Activated CD4-positive, alpha-beta memory T cell treated with anti-CD3 and anti-CD28 coated beads, Interleukin-2, amount 10 ng/mL, durations not matched to agents 7 days and 5 days (primary cell): ENCODE measurements at regions not wholly inside any gene's neighbourhood (a gene's known extent, or its start where the extent isn't known, plus 50 kb on each side); places are given as distances from the start of the nearest gene placed in this dataset.
"Not testable (repeated sequence)": the region's sequence is repeated elsewhere in the genome, so short reads cannot be mapped to it uniquely, and the experiment has no call there.

Experiments used
- CTCF ChIA-PET: fragments of 350-600 bp; sonication (Branson Sonifier 250); formaldehyde crosslinking; loops from one replicate; lab custom pipeline; 2021; ENCODE audit warnings: antibody characterized with exemption, inconsistent platforms; lab: Charles Lee
- POLR2A ChIA-PET: fragments of 350-600 bp; sonication (Branson Sonifier 250); formaldehyde crosslinking; loops from one replicate; lab custom pipeline; 2021; ENCODE audit warnings: antibody characterized with exemption; lab: Charles Lee
- DNase-seq: peaks from one replicate; pipeline ENCODE4 v3.0.0-alpha.2; 2020
- H3K27ac Mint-ChIP-seq: one replicate; pipeline ENCODE4 v1.8.0; 2021; ENCODE audit warnings: mild to moderate bottlenecking, mixed read lengths
- H3K27me3 Mint-ChIP-seq: one replicate; pipeline ENCODE4 v1.8.0; 2021; ENCODE audit warnings: mixed read lengths
- H3K36me3 Mint-ChIP-seq: one replicate; pipeline ENCODE4 v1.8.0; 2021; ENCODE audit warnings: low read depth, mixed read lengths
- H3K4me1 Mint-ChIP-seq: one replicate; pipeline ENCODE4 v1.8.0; 2021; ENCODE audit warnings: mixed read lengths
- H3K4me3 Mint-ChIP-seq: one replicate; pipeline ENCODE4 v1.8.0; 2021; ENCODE audit warnings: mild to moderate bottlenecking, mixed read lengths
- H3K9me3 Mint-ChIP-seq: one replicate; pipeline ENCODE4 v1.8.0; 2021; ENCODE audit warnings: mixed read lengths

DNA sequence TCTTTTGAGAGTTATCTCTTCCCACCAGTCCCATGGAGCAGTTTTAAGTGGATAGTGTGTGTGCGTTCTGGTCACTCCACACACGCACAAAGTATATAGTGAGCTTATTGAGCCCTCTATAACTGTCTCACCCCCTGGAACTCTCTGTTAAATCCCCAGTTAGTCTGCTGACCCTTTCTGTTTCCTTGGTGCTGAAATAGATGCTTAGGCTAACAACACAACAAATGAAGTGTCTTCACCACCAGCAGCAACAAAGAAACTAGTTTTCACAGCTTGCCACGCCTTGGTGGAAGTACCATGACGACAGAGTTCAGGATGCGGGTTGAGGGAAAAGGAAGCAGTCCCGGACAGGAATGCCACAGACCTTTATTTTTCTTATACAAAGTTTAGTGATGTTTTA, 203.5 kb upstream of the TMEFF2 start:
- POLR2A ChIA-PET: no interaction called here
- CTCF ChIA-PET: no interaction called here

DNA sequence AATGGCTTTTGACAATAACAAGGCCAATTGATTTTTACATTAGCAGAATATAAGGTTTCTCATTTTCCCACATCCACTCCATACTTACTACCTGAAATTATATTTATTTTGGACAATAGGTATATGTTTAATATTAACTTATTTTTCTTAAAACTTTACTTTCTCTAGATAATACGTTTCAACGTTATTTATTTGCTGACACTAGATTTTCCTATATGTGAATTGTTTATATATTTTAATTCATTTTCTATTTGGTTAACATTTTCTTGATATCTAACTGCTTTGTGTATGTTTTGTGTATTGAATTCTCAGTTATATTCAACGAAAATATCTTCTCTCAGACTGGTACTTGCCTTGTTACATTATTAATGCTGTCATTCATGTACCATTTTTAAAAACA, 199.9 kb upstream of the TMEFF2 start:
- Mint-ChIP-seq H3K9me3 (no peaks in the 10 kb centered on the region), H3K36me3 (no peaks in the 10 kb centered on the region), H3K4me1 (no peaks in the 10 kb centered on the region), H3K4me3 (no peak overlapping the region), H3K27ac (no peak overlapping the region), H3K27me3 (no peaks in the 10 kb centered on the region)
- POLR2A ChIA-PET: no interaction called here
- no peak for DNase-seq
- CTCF ChIA-PET: no interaction called here

More for the DNA sequence above, 203.5 kb upstream of the TMEFF2 start:
- Mint-ChIP-seq H3K27me3 (no peaks in the 10 kb centered on the region), H3K36me3 (no peaks in the 10 kb centered on the region), H3K27ac (no peak overlapping the region), H3K4me3 (no peak overlapping the region), H3K9me3 (no peaks in the 10 kb centered on the region), H3K4me1 (no peaks in the 10 kb centered on the region)
- no peak for DNase-seq

DNA sequence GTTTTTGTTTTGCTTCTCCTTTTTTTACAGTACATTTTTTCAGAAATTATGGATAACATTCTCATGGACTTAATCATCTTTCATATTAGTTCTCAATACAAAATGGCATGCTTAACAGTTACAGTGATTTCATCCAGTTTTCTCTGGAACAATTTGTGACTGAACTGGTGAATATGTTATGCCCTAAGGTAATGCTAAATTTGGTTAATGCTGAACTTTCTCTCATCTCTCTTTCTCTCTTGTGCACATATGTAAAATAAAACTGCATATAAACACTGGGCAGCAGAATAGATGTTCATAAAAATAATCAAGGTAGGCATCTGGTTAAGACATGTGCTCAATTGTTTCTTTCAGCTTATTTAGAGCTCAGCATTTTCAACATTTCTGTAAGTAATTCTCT, 196.3 kb upstream of the TMEFF2 start:
- no peak for DNase-seq
- ChIA-PET POLR2A (no interaction called here), CTCF (no interaction called here)
- Mint-ChIP-seq H3K27ac (no peak overlapping the region), H3K4me1 (no peaks in the 10 kb centered on the region), H3K36me3 (no peaks in the 10 kb centered on the region), H3K4me3 (no peak overlapping the region), H3K27me3 (no peaks in the 10 kb centered on the region), H3K9me3 (no peaks in the 10 kb centered on the region)

DNA sequence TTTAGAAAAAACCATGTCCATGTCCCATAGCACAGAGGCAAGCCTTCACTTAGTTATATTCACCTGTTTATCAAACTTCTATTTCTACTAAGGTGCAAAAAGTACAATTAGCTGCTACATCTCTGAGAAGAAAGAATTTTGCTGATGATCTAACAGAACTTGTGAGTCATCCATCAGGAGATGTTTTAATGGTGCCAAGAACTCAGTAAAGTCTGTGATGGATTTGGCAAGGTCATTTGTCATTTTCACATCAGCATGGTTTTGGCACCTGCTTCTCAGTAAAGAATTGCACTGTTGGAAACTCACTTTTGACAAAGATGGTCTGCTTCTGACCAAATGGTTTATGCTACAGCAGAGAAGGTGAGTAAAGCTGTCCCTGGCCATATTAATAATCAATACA, 195.7 kb upstream of the TMEFF2 start:
- DNase-seq: no peak
- no peaks in the 10 kb centered on the region for H3K4me1 Mint-ChIP-seq

DNA sequence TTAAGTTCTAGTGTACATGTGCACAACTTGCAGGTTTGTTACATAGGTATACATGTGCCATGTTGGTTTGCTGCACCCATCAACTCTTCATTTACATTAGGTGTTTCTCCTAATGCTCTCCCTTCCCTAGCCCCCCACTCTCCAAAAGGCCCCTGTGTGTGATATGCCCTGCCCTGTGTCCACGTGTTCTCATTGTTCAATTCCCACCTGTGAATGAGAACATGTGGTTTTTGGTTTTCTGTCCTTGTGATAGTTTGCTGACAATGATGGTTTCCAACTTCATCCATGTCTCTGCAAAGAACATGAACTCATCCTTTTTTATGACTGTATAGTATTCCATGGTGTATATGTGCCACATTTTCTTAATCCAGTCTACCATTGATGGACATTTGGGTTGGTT, 189.5 kb upstream of the TMEFF2 start:
- POLR2A ChIA-PET, H3K27me3 Mint-ChIP-seq, CTCF ChIA-PET, H3K36me3 Mint-ChIP-seq, H3K9me3 Mint-ChIP-seq, DNase-seq, H3K4me1 Mint-ChIP-seq, H3K4me3 Mint-ChIP-seq, H3K27ac Mint-ChIP-seq: not testable (repeated sequence)

More for the DNA sequence above, 195.7 kb upstream of the TMEFF2 start:
- H3K4me3 Mint-ChIP-seq: no peak overlapping the region
- ChIA-PET CTCF (no interaction called here), POLR2A (no interaction called here)
- no peaks in the 10 kb centered on the region for H3K36me3 Mint-ChIP-seq
- no peak overlapping the region for H3K27ac Mint-ChIP-seq
- H3K27me3 Mint-ChIP-seq: no peaks in the 10 kb centered on the region
- H3K9me3 Mint-ChIP-seq: no peaks in the 10 kb centered on the region

DNA sequence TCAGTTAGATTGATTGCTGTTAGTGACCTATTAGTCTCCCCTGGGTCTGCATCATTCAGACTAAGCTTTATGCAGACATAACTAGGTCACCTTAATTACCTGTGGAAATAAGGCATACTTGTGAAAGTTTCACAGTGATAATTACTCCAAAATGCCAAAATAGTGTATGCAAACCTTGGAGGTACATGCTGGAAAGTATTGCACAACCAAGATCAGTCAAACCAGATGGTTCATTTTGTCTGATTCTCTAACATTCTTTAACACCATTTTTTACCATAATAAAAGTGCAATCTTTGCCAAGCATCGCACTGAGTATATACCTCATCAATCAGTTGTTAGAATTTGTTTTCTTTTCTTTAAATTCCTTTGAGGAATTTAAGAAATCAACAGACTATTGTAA, 186.3 kb upstream of the TMEFF2 start:
- H3K4me1 Mint-ChIP-seq: no peaks in the 10 kb centered on the region
- no peaks in the 10 kb centered on the region for H3K36me3 Mint-ChIP-seq
- peaks cover 3% of the 10 kb centered on the region for H3K9me3 Mint-ChIP-seq
- no peak for DNase-seq
- no peak overlapping the region for H3K4me3 Mint-ChIP-seq
- CTCF ChIA-PET: no interaction called here
- H3K27me3 Mint-ChIP-seq: no peaks in the 10 kb centered on the region
- no peak overlapping the region for H3K27ac Mint-ChIP-seq
- POLR2A ChIA-PET: no interaction called here

DNA sequence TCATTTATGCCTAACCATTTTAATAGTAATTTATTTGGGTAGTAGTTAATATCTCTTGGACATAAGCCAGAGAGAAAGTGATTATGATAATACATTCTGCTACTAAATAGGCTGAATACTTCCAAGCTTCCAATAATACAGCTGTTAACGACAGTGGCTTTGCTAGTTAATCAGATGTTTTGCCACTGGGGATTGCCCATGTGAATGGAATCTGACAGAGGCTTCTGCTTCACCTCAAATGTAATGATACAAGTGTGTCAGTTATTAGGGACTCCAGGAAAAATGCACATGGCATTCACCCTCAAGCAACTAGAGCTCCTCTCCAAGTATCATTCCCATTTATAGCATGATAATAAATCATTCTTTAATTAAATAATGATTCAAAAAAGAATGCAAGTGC, 185.0 kb upstream of the TMEFF2 start:
- Mint-ChIP-seq H3K27ac (no peak overlapping the region), H3K9me3 (peaks cover 3% of the 10 kb centered on the region), H3K27me3 (no peaks in the 10 kb centered on the region), H3K36me3 (no peaks in the 10 kb centered on the region), H3K4me3 (no peak overlapping the region), H3K4me1 (no peaks in the 10 kb centered on the region)
- DNase-seq: no peak
- ChIA-PET POLR2A (no interaction called here), CTCF (no interaction called here)

DNA sequence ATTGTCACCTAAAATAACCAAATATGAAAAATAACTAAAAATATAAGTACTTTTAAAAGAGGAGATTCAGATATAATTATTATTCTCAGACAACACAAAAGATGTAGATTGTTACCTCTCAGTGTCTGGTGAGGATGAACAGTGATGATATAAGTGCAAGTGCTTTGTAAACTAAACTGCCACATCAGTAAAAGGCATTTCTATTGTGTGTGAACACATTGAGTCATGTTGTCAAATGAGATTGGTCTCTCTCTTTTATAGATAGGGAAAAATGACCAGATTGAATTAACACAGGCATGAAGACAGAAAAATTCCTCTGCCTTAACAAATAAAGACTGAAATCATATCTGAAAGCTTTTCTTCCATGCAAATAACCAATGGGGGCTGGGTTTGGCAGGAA, 182.4 kb upstream of the TMEFF2 start:
- Mint-ChIP-seq H3K9me3 (no peaks in the 10 kb centered on the region), H3K4me3 (no peak overlapping the region), H3K36me3 (no peaks in the 10 kb centered on the region), H3K4me1 (no peaks in the 10 kb centered on the region), H3K27me3 (no peaks in the 10 kb centered on the region), H3K27ac (no peak overlapping the region)
- CTCF ChIA-PET: no interaction called here
- DNase-seq: no peak
- POLR2A ChIA-PET: no interaction called here

DNA sequence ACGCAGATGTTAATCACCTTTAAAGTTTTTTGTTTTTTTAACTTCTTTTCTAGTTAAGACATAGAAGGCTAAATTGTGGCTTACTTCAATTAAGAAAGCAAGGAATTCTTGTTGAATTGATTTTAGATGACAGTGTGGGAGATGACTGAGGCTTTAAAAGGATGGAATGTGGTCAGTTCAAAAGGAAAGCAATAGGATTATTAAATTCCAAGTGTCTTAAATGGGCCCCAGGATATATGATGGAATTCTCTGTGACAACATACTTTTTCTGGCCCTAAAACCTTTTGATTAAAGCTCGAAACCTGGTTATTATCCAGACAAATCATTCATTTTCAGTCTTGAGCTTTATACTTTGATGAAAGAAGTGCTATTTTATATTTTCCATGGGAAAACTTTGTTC, 179.0 kb upstream of the TMEFF2 start:
- H3K4me3 Mint-ChIP-seq: no peak overlapping the region
- POLR2A ChIA-PET: no interaction called here
- CTCF ChIA-PET: no interaction called here
- no peaks in the 10 kb centered on the region for H3K36me3 Mint-ChIP-seq
- no peaks in the 10 kb centered on the region for H3K27me3 Mint-ChIP-seq
- no peaks in the 10 kb centered on the region for H3K4me1 Mint-ChIP-seq
- no peak for DNase-seq
- H3K27ac Mint-ChIP-seq: no peak overlapping the region
- no peaks in the 10 kb centered on the region for H3K9me3 Mint-ChIP-seq

DNA sequence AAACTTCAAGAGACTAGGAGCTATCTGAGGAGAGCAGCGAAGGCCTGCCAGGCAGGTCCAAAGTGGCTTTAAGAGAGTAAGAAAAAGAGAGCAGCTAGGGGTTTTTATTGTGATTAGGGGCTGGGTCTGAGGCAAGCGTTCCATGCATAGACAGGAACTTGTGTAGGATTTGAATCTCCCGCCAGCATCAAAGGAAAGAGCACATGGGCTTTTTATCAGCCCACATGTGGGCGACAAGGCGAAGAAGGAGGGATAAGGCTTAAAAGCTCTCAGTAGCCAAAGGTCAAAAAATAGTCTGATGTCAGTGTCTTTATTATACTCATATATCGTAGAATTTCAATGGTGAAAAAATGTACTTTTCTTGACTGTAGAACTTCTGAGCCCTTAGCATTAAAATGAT, 178.5 kb upstream of the TMEFF2 start:
- Mint-ChIP-seq H3K4me3 (no peak overlapping the region), H3K36me3 (no peaks in the 10 kb centered on the region), H3K9me3 (no peaks in the 10 kb centered on the region), H3K27me3 (no peaks in the 10 kb centered on the region), H3K27ac (no peak overlapping the region), H3K4me1 (no peaks in the 10 kb centered on the region)
- ChIA-PET CTCF (no interaction called here), POLR2A (no interaction called here)
- no peak for DNase-seq

DNA sequence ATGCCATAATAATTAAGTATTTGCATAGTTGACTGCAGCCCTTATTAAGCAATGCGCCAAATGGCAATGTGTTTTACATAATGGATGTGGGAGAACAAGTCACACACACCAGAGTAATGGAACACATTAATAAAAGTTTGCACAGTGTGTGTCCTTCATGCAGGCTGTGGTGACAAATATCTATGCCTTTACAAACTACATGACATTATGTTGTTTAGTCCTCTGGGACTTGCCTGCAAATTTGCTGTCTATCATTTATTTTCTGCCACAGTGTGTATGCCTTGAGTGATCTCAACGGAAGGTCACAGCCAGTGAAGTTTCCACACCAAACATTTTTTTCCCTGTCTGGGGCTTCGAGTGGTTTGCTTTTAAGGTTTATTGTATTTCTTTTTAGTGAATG, 175.2 kb upstream of the TMEFF2 start:
- H3K9me3 Mint-ChIP-seq: no peaks in the 10 kb centered on the region
- no peak for DNase-seq
- H3K36me3 Mint-ChIP-seq: no peaks in the 10 kb centered on the region
- no peaks in the 10 kb centered on the region for H3K4me1 Mint-ChIP-seq
- H3K27ac Mint-ChIP-seq: no peak overlapping the region
- H3K4me3 Mint-ChIP-seq: no peak overlapping the region
- ChIA-PET CTCF (no interaction called here), POLR2A (no interaction called here)
- no peaks in the 10 kb centered on the region for H3K27me3 Mint-ChIP-seq

DNA sequence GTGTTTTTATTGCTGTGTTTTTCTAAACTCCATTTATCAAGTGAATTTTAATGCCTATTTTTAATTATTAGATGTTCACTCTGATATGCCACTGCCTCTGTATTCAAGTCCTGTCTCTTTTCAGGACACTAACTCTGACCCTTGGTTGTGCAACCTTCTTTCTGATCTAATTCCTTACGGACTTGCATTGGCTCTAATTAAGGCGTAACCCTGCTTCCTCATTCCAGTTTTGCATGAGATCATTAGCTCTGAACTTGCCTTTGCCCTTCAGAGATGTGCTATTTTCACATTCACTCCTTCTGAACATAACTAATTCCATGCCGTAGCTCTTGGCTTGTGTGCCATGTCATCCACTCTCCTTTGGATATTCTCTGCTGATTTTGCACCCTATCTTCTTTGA, 162.5 kb upstream of the TMEFF2 start:
- H3K27me3 Mint-ChIP-seq: no peaks in the 10 kb centered on the region
- no peak overlapping the region for H3K27ac Mint-ChIP-seq
- H3K36me3 Mint-ChIP-seq: no peaks in the 10 kb centered on the region
- CTCF ChIA-PET: no interaction called here
- H3K4me3 Mint-ChIP-seq: no peak overlapping the region
- H3K9me3 Mint-ChIP-seq: no peaks in the 10 kb centered on the region
- H3K4me1 Mint-ChIP-seq: no peaks in the 10 kb centered on the region
- POLR2A ChIA-PET: no interaction called here
- DNase-seq: no peak

DNA sequence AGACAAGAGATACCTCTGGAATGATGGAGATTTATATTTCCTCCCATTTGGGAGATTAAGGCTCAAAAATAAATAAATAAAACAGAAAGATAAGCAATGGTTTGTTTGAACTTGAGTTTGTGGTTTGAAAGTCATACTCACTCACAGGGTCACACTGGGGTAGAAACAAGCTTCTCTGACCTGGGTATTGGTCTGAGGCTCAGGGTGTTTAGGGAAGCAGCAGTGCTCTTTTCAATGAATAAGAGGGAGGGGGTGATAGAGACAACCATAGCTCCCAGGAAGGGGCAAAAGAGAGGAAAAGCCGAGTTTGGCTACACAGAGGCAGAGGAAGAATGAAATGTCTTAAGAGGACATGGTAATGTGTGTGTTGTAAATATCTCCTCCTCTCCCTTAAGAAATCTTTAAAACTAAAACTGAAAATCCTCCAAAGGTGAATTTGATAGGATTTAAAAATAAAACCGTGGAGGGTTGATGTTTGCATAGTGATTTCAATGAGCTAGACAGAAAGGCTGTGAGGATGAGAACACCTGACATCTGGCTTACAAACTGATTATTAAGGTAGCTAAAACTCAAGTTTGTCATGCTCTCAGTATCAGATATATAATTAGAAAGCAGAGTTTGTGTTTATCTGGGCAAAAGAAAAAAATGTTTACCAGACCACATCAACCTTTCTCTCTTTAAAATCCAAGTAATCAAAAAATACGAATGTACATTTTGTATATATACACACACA, 159.9 kb upstream of the TMEFF2 start:
- no peaks in the 10 kb centered on the region for H3K27me3 Mint-ChIP-seq
- H3K4me1 Mint-ChIP-seq: no peaks in the 10 kb centered on the region
- ChIA-PET CTCF (no interaction called here), POLR2A (no interaction called here)
- H3K27ac Mint-ChIP-seq: no peak overlapping the region
- no peaks in the 10 kb centered on the region for H3K36me3 Mint-ChIP-seq
- DNase-seq: no peak
- H3K4me3 Mint-ChIP-seq: no peak overlapping the region
- no peaks in the 10 kb centered on the region for H3K9me3 Mint-ChIP-seq

DNA sequence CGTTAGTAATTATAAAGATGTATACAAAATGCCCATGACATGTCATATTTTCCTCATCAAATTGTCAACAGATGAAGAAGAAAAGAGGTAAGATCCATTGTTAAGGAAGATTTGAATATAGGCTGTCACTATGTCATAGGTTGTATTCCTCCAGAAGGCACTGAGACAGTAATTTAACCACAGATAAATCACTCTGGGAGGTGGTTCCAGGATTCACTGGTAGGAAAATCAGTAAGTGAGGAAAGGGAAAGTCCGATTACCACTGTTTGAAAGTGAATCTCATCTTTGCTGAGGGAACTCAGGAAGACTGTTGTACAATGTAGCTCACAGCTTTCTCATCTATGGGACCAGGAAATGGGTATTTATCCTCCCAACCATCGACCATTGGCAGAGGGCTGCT, 152.8 kb upstream of the TMEFF2 start:
- Mint-ChIP-seq H3K27ac (no peak overlapping the region), H3K36me3 (no peaks in the 10 kb centered on the region), H3K27me3 (no peaks in the 10 kb centered on the region), H3K9me3 (no peaks in the 10 kb centered on the region), H3K4me3 (no peak overlapping the region), H3K4me1 (no peaks in the 10 kb centered on the region)
- CTCF ChIA-PET: no interaction called here
- POLR2A ChIA-PET: no interaction called here
- no peak for DNase-seq
